ENCODE measurements at regions not wholly inside any gene's neighbourhood (a gene's known extent, or its start where the extent isn't known, plus 50 kb on each side); places are given as distances from the start of the nearest gene placed in this dataset.

DNA sequence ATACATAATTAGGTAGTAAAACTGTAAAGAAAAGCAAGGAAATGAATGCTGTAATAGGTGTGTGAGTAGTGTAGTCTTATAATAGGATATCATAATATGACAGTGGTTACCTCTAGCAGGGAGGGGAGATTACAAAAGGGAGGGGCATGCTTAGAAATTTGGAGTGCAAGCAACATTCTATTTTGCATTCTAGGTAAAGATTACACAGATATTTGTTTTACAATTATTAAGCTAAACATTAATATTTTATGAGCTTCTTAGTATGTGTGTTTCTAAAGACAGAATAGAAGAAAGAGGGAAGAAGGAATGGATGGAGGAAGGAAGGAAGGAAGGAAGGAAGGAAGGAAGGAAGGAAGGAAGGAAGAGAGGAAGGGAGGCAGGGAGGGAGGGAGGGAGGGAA is 177.9 kb downstream of the PAX3 start:
- no peak overlapping the region for H3K4me3 ChIP-seq (ENCODE audit: low read depth, low read length)
- TF ChIP-seq, protein P1, sequence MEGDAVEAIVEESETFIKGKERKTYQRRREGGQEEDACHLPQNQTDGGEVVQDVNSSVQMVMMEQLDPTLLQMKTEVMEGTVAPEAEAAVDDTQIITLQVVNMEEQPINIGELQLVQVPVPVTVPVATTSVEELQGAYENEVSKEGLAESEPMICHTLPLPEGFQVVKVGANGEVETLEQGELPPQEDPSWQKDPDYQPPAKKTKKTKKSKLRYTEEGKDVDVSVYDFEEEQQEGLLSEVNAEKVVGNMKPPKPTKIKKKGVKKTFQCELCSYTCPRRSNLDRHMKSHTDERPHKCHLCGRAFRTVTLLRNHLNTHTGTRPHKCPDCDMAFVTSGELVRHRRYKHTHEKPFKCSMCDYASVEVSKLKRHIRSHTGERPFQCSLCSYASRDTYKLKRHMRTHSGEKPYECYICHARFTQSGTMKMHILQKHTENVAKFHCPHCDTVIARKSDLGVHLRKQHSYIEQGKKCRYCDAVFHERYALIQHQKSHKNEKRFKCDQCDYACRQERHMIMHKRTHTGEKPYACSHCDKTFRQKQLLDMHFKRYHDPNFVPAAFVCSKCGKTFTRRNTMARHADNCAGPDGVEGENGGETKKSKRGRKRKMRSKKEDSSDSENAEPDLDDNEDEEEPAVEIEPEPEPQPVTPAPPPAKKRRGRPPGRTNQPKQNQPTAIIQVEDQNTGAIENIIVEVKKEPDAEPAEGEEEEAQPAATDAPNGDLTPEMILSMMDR (IDR thresholded peaks at IDR 0.05; ENCODE audit: insufficient read depth, low read length), result no peak
- DNase-seq (ENCODE audit: low read depth), result no peak

GRCh38 chr2:222115296-222115695 is 183.5 kb downstream of the PAX3 start:
- H3K4me3 ChIP-seq (ENCODE audit: low read depth, low read length), result no peak overlapping the region
- TF ChIP-seq, protein P1 (IDR thresholded peaks at IDR 0.05; ENCODE audit: insufficient read depth, low read length), result no peak
- DNase-seq (ENCODE audit: low read depth), result no peak

GRCh38 chr2:222108957-222109585 is 189.7 kb downstream of the PAX3 start:
- no peak for DNase-seq (ENCODE audit: low read depth)
- TF ChIP-seq, protein P1 (IDR thresholded peaks at IDR 0.05; ENCODE audit: insufficient read depth, low read length), result no peak
- H3K4me3 ChIP-seq (ENCODE audit: low read depth, low read length), result no peak overlapping the region

DNA sequence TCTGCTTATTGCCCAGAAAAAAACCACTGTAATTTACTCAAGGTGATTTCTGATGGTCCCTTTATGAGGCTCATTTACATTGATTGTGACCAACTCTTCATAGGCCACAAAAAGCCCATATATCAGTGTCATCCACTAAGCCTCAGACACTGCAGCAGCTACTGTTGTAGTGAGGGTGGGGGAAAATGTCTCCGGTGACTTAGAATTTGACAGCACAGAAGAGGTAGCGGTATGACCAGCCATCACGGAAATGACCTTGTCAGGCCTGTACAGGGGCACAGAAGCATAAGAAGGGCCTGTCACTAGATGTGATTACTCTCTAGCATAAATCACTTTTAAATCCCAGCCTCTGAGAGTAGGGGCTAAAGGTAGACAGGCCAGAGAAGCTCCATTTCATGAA is 190.3 kb downstream of the PAX3 start:
- TF ChIP-seq, protein P1 (IDR thresholded peaks at IDR 0.05; ENCODE audit: insufficient read depth, low read length), result no peak
- no peak overlapping the region for H3K4me3 ChIP-seq (ENCODE audit: low read depth, low read length)
- no peak for DNase-seq (ENCODE audit: low read depth)

DNA sequence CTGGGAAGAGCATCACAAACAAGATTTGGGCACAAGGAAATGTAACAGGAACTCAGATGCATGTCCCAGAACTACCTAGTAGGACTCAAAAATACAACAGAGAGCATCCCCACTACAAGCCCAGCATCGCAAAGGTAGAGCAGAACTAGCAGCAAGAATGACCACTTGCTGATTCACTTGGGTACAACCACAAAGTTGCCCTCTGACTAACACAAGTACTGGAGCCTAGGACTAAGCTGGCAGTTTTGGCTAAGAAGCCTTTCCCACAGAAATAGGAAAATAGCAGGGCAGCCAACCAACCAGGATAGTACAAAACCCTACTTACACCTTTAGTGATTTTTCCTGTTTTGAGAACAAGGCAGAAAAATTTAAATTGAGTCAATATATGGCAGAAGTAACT is 193.8 kb downstream of the PAX3 start:
- no peak overlapping the region for H3K4me3 ChIP-seq (ENCODE audit: low read depth, low read length)
- TF ChIP-seq, protein P1 (IDR thresholded peaks at IDR 0.05; ENCODE audit: insufficient read depth, low read length), result no peak
- DNase-seq (ENCODE audit: low read depth), result no peak

GRCh38 chr2:222102575-222103349 is 196.0 kb downstream of the PAX3 start:
- no peak overlapping the region for H3K4me3 ChIP-seq (ENCODE audit: low read depth, low read length)
- no peak for DNase-seq (ENCODE audit: low read depth)
- TF ChIP-seq, protein P1 (IDR thresholded peaks at IDR 0.05; ENCODE audit: insufficient read depth, low read length), result no peak

Measured in fibroblast of the aortic adventitia (primary cell).